ENCODE measurements at regions not wholly inside any gene's neighbourhood (a gene's known extent, or its start where the extent isn't known, plus 50 kb on each side); places are given as distances from the start of the nearest gene placed in this dataset.

DNA sequence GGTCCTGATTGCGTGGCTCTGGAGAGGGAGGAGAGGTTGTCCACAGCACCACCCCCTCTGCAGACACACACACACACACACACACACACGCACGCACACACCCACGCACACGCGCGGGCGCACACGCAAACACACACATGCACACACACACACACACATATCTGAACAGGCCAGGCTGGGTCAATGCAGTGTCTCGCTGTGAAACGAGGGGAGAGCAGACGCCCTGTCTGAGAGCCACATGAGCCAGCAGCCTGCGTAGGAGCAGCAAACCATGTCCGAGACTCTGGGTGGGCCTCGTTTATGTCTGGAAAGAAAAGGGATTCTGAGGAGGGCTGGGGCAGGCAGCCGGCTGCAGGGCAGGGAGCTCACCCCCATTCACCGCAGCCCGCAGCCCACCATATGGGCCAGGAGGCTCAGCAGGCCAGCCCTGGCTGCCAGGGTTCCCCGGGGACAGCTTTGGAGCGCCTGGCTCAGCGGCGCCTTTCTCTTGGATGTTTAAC lies 93.3 kb upstream of the TNRC6C start:
- peaks cover 6% of the 10 kb centered on the region for H3K27me3 ChIP-seq (ENCODE audit: insufficient read depth, poor library complexity, severe bottlenecking)
- no peak overlapping the region for H3K4me3 ChIP-seq (ENCODE audit: severe bottlenecking)
- DNase-seq (ENCODE audit: low spot score) (no peak), ATAC-seq (ENCODE audit: low read depth) (no peak)
- no peak for TF ChIP-seq CTCF (IDR thresholded peaks at IDR 0.05; ENCODE audit: poor library complexity, severe bottlenecking)
- H3K36me3 ChIP-seq (ENCODE audit: low read depth), result no peaks in the 10 kb centered on the region
- H3K9me3 ChIP-seq (ENCODE audit: severe bottlenecking), result no peaks in the 10 kb centered on the region
- no peak overlapping the region for H3K27ac ChIP-seq (ENCODE audit: poor library complexity, severe bottlenecking)
- no peaks in the 10 kb centered on the region for H3K4me1 ChIP-seq (ENCODE audit: insufficient read depth, poor library complexity, severe bottlenecking)

- Histone ChIP-seq H3K27ac (ENCODE audit: poor library complexity, severe bottlenecking) (no peak overlapping the region), H3K9me3 (ENCODE audit: severe bottlenecking) (no peaks in the 10 kb centered on the region), H3K27me3 (ENCODE audit: insufficient read depth, poor library complexity, severe bottlenecking) (peaks cover under 1% of the 10 kb centered on the region), H3K4me1 (ENCODE audit: insufficient read depth, poor library complexity, severe bottlenecking) (no peaks in the 10 kb centered on the region), H3K4me3 (ENCODE audit: severe bottlenecking) (no peak overlapping the region), H3K36me3 (ENCODE audit: low read depth) (no peaks in the 10 kb centered on the region)
- no peak for ATAC-seq (ENCODE audit: low read depth)
- DNase-seq (ENCODE audit: low spot score), result no peak
- TF ChIP-seq CTCF (IDR thresholded peaks at IDR 0.05; ENCODE audit: poor library complexity, severe bottlenecking), result no peak
These were observed 92.8 kb upstream of the TNRC6C start for GRCh38 chr17:77865716-77866115.

DNA sequence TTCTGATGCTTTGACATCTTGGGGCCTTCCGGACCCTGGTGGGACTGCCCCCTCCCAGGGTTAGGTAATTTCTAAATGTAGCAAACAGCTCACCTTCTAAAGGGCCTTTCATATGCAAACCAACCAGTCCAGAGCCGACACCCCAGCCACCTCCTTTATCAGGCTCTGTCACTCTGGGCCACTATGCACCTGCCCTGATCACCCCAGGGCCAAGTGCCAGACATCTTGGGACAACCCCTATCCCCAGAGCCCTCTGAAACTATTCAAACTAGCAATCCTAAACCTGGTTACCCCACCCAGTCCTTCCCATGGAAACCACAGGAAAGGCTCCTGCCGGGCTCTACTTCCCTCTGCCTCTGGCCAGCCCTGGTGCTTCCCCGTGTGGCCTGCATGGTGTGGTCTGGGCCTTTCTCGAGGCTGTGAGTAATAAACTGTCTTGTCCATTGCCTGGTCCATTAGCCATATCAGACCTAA lies 91.2 kb upstream of the TNRC6C start:
- Histone ChIP-seq H3K27me3 (ENCODE audit: insufficient read depth, poor library complexity, severe bottlenecking) (peaks cover 5% of the 10 kb centered on the region), H3K4me1 (ENCODE audit: insufficient read depth, poor library complexity, severe bottlenecking) (no peaks in the 10 kb centered on the region), H3K27ac (ENCODE audit: poor library complexity, severe bottlenecking) (no peak overlapping the region), H3K36me3 (ENCODE audit: low read depth) (no peaks in the 10 kb centered on the region), H3K9me3 (ENCODE audit: severe bottlenecking) (no peaks in the 10 kb centered on the region), H3K4me3 (ENCODE audit: severe bottlenecking) (no peak overlapping the region)
- DNase-seq (ENCODE audit: low spot score) (no peak), ATAC-seq (ENCODE audit: low read depth) (peak; percentile 21; the same call in 1 of the 3 replicates)
- no peak for TF ChIP-seq CTCF (IDR thresholded peaks at IDR 0.05; ENCODE audit: poor library complexity, severe bottlenecking)

DNA sequence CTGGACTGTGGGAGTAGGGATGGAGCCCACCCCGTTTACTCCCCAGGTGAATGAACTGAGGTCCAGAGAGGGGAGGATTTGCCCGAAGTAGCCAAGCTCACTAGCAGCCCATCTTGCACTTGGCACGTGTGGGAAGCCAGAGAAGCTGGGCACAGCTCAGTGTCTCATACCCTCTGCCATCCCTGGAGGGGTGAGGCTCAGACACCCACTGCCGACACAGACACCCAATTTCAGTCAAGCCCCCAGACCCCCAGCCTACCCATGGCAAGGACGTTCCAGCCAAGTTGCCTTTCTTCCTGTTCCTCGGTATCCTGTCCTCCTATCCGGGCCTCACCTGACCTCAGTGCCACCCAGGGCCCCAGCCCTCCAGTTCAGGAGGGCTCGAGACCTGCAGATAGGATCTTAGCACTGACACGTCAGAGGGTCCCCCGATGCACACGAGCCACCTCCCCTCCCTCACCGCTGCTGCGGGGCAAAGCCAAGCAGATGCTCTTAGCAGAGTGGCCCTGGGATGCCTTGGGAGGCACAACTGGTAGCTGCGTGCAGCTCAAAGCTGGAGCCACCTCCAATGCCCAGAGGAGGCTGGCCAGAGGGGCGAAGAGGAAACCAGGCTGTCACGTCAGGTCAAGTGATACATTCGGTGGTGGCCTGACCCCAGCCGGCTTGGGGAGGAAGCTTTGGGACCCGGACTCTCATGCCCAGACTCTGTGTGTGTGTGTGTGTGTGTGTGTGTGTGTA lies 90.4 kb upstream of the TNRC6C start:
- Histone ChIP-seq H3K27ac (ENCODE audit: poor library complexity, severe bottlenecking) (no peak overlapping the region), H3K36me3 (ENCODE audit: low read depth) (no peaks in the 10 kb centered on the region), H3K4me1 (ENCODE audit: insufficient read depth, poor library complexity, severe bottlenecking) (no peaks in the 10 kb centered on the region), H3K27me3 (ENCODE audit: insufficient read depth, poor library complexity, severe bottlenecking) (peaks cover 8% of the 10 kb centered on the region), H3K9me3 (ENCODE audit: severe bottlenecking) (no peaks in the 10 kb centered on the region), H3K4me3 (ENCODE audit: severe bottlenecking) (no peak overlapping the region)
- ATAC-seq (ENCODE audit: low read depth) (no peak), DNase-seq (ENCODE audit: low spot score) (no peak)
- TF ChIP-seq CTCF (IDR thresholded peaks at IDR 0.05; ENCODE audit: poor library complexity, severe bottlenecking), result no peak

GRCh38 chr17:77869041-77869599 lies 89.4 kb upstream of the TNRC6C start:
- ATAC-seq (ENCODE audit: low read depth) (no peak), DNase-seq (ENCODE audit: low spot score) (no peak)
- H3K27me3 ChIP-seq (ENCODE audit: insufficient read depth, poor library complexity, severe bottlenecking), result peaks cover 10% of the 10 kb centered on the region
- H3K9me3 ChIP-seq (ENCODE audit: severe bottlenecking), result no peaks in the 10 kb centered on the region
- H3K27ac ChIP-seq (ENCODE audit: poor library complexity, severe bottlenecking), result no peak overlapping the region
- no peak overlapping the region for H3K4me3 ChIP-seq (ENCODE audit: severe bottlenecking)
- no peaks in the 10 kb centered on the region for H3K36me3 ChIP-seq (ENCODE audit: low read depth)
- no peak for TF ChIP-seq CTCF (IDR thresholded peaks at IDR 0.05; ENCODE audit: poor library complexity, severe bottlenecking)
- H3K4me1 ChIP-seq (ENCODE audit: insufficient read depth, poor library complexity, severe bottlenecking), result no peaks in the 10 kb centered on the region

Measured in RWPE2 (cell line).